Uterus (tissue), 3 donors: ENCODE measurements at regions not wholly inside any gene's neighbourhood (a gene's known extent, or its start where the extent isn't known, plus 50 kb on each side); places are given as distances from the start of the nearest gene placed in this dataset.

Experiments used
- DNase-seq, 2 donors: peaks; one replicate each; pipeline ENCODE4 v3.0.0-alpha.2; 2019 to 2020
- H3K27ac ChIP-seq, 2 donors: fragments of 200-600 bp; sonication (generic); 1 replicate in 1 of 2; 2 replicates in 1 of 2; pipeline ENCODE4 v1.5.1; 2016 to 2018
- H3K27me3 ChIP-seq, 2 donors: fragments of 200-600 bp; sonication (generic); one replicate each; pipeline ENCODE4 v1.5.1; 2018 to 2019; ENCODE audit warnings: control low read depth in 1 of 2
- H3K36me3 ChIP-seq, 2 donors: fragments of 200-600 bp; sonication (generic); one replicate each; pipeline ENCODE4 v1.5.1; 2019; ENCODE audit warnings: control low read depth in 1 of 2
- H3K4me1 ChIP-seq, 2 donors: fragments of 200-600 bp; sonication (generic); one replicate each; pipeline ENCODE4 v1.5.1; 2018 to 2019; ENCODE audit warnings: control low read depth in 1 of 2
- H3K4me3 ChIP-seq, 2 donors: fragments of 200-600 bp; sonication (generic); 1 replicate in 1 of 2; 2 replicates in 1 of 2; pipeline ENCODE4 v1.5.1; 2018 to 2019; ENCODE audit warnings: mild to moderate bottlenecking in 1 of 2
- H3K9me3 ChIP-seq, 2 donors: fragments of 200-600 bp; sonication (generic); one replicate each; pipeline ENCODE4 v1.5.1; 2019; ENCODE audit warnings: control low read depth in 1 of 2
- CTCF ChIP-seq, 4 experiments: fragments of 200-600 bp in 2 of 4; fragments of 450-650 bp in 2 of 4; sonication (generic) in 2 of 4; IDR thresholded peaks; one replicate each; pipeline ENCODE4 v1.5.1; 2016 to 2019; ENCODE audit warnings: antibody characterized with exemption in 4 of 4, mild to moderate bottlenecking in 2 of 4, moderate library complexity in 1 of 4
- POLR2A ChIP-seq, 2 donors: fragments of 450-650 bp; IDR thresholded peaks; one replicate each; pipeline ENCODE4 v1.6.1; 2016; ENCODE audit warnings: antibody characterized with exemption in 2 of 2, mild to moderate bottlenecking in 1 of 2, moderate library complexity in 1 of 2
- intact Hi-C: fragments of 100-400 bp; cut with DNase I; formaldehyde crosslinking; loops from one replicate; pipeline ENCODE4 v1.15.1; 2023; ENCODE audit warnings: low total_unique reads
- donor health status: DM: yes; HTN: yes; CAD: no.

GRCh38 chr10:120162471-120162870 is 269.9 kb downstream of the SEC23IP start:
- H3K36me3 ChIP-seq: no peaks in the 10 kb centered on the region
- no peak overlapping the region for H3K4me3 ChIP-seq
- no peaks in the 10 kb centered on the region for H3K9me3 ChIP-seq
- H3K27me3 ChIP-seq: no peaks in the 10 kb centered on the region
- no peaks in the 10 kb centered on the region for H3K4me1 ChIP-seq
- TF ChIP-seq POLR2A (IDR thresholded peaks at IDR 0.05): no peak
- no peak for TF ChIP-seq CTCF (IDR thresholded peaks at IDR 0.05)
- no peak overlapping the region for H3K27ac ChIP-seq
- DNase-seq: no peak
- intact Hi-C loops: no loop called here

GRCh38 chr10:120172356-120172755 is 279.8 kb downstream of the SEC23IP start:
- intact Hi-C loops: no loop called here
- Histone ChIP-seq H3K4me3 (no peak overlapping the region), H3K36me3 (no peaks in the 10 kb centered on the region), H3K27me3 (no peaks in the 10 kb centered on the region), H3K4me1 (no peaks in the 10 kb centered on the region), H3K9me3 (no peaks in the 10 kb centered on the region), H3K27ac (no peak overlapping the region)
- DNase-seq: no peak
- no peak for TF ChIP-seq CTCF (IDR thresholded peaks at IDR 0.05)
- TF ChIP-seq POLR2A (IDR thresholded peaks at IDR 0.05): no peak

GRCh38 chr10:120174491-120174890 is 282.0 kb downstream of the SEC23IP start:
- TF ChIP-seq CTCF (IDR thresholded peaks at IDR 0.05): no peak
- no peak for TF ChIP-seq POLR2A (IDR thresholded peaks at IDR 0.05)
- H3K27me3 ChIP-seq: no peaks in the 10 kb centered on the region
- H3K9me3 ChIP-seq: no peaks in the 10 kb centered on the region
- H3K4me1 ChIP-seq: no peaks in the 10 kb centered on the region
- intact Hi-C loops: no loop called here
- H3K4me3 ChIP-seq: no peak overlapping the region
- no peaks in the 10 kb centered on the region for H3K36me3 ChIP-seq
- no peak for DNase-seq
- no peak overlapping the region for H3K27ac ChIP-seq

DNA sequence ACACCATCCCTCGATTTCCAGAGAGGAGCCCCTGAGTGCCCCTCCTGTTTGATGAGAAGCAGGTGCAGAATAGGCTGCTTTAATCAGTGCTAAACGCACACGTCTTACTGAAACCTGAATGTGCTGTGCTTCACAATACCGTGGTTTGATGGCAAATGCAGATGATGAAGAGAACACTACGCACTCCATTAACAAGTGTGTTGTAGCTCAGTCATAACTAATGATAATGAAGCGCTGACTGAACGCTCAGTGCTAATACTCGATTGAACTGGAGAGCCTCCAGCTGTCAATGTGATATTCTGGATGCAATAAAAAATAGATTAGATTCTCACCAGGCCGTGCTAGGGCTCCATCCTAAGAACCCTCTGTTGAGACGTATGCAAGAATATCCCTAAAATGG is 279.7 kb upstream of the PLPP4 start:
- no peak for DNase-seq
- TF ChIP-seq CTCF (IDR thresholded peaks at IDR 0.05) (no peak), POLR2A (IDR thresholded peaks at IDR 0.05) (no peak)
- Histone ChIP-seq H3K4me3 (no peak overlapping the region), H3K27ac (no peak overlapping the region), H3K9me3 (no peaks in the 10 kb centered on the region), H3K4me1 (no peaks in the 10 kb centered on the region), H3K27me3 (no peaks in the 10 kb centered on the region), H3K36me3 (no peaks in the 10 kb centered on the region)
- intact Hi-C loops: no loop called here

GRCh38 chr10:120180160-120180559 is 276.9 kb upstream of the PLPP4 start:
- H3K36me3 ChIP-seq: no peaks in the 10 kb centered on the region
- no peak overlapping the region for H3K27ac ChIP-seq
- no peak for DNase-seq
- no peaks in the 10 kb centered on the region for H3K9me3 ChIP-seq
- no peaks in the 10 kb centered on the region for H3K4me1 ChIP-seq
- no peaks in the 10 kb centered on the region for H3K27me3 ChIP-seq
- TF ChIP-seq CTCF (IDR thresholded peaks at IDR 0.05) (no peak), POLR2A (IDR thresholded peaks at IDR 0.05) (no peak)
- H3K4me3 ChIP-seq: no peak overlapping the region
- intact Hi-C loops: no loop called here
